ENCODE measurements at regions not wholly inside any gene's neighbourhood (a gene's known extent, or its start where the extent isn't known, plus 50 kb on each side); places are given as distances from the start of the nearest gene placed in this dataset.

DNA sequence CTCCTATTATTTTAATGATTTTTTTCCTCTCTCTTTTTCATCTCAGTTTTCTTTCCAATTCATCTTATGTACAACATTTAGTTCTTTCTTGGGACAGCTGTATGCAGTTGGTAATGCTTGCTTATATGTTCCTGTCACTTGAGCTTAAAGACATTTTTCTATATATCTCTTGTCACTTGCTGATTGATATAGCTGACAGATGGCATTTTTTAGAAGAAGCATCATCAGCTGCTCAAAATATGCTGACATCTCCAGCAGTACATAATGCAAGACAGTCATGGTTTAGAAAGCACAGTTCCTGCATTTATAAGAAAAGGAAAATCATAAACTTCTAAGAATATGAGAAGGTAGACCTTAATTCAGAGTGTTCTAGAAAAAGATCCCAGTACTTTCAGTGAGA lies 56.5 kb downstream of the DCAF8L1 start:
- H3K79me2 ChIP-seq (ENCODE audit: insufficient read depth, low read length): no peaks in the 10 kb centered on the region
- no peaks in the 10 kb centered on the region for H3K4me1 Mint-ChIP-seq
- H3K27ac ChIP-seq (ENCODE audit: low read depth in 1 of 2, low read length in 2 of 2): no peak overlapping the region
- peaks cover 0 to 2% (median 0%) of the 10 kb centered on the region in 3 donors for H3K27me3 Mint-ChIP-seq (ENCODE audit: low read depth in 3 of 3)
- no peaks in the 10 kb centered on the region for H3K36me3 Mint-ChIP-seq
- no peaks in the 10 kb centered on the region for H4K20me1 ChIP-seq (ENCODE audit: insufficient read depth, low read length)
- H3K27me3 ChIP-seq (ENCODE audit: control insufficient read depth in 2 of 2, insufficient read depth in 2 of 2, low read length in 2 of 2): no peaks in the 10 kb centered on the region
- no peaks in the 10 kb centered on the region for H3K4me1 ChIP-seq (ENCODE audit: control insufficient read depth in 1 of 2, insufficient read depth in 2 of 2, low read length in 2 of 2)
- H3K9me3 ChIP-seq (replicated peaks in 1 of 2; ENCODE audit: control insufficient read depth in 1 of 2, insufficient read depth in 1 of 2, low read length in 2 of 2): no peaks in the 10 kb centered on the region
- intact Hi-C loops (cut with micrococcal nuclease): no loop called here
- no peak overlapping the region for H3K4me2 ChIP-seq (replicated peaks; ENCODE audit: extremely low read depth, low read length, poor library complexity, severe bottlenecking)
- H3K4me3 ChIP-seq (replicated peaks in 1 of 3; ENCODE audit: low read depth in 2 of 3, low read length in 3 of 3): no peak overlapping the region
- peaks cover 0 to 2% (median 0%) of the 10 kb centered on the region in 7 donors for H3K9me3 Mint-ChIP-seq
- no peak overlapping the region for H3K9ac ChIP-seq (ENCODE audit: insufficient read depth, low read length, poor library complexity, severe bottlenecking)
- H3K36me3 ChIP-seq (replicated peaks in 1 of 2; ENCODE audit: control insufficient read depth in 1 of 2, insufficient read depth in 2 of 2, low read length in 2 of 2): no peaks in the 10 kb centered on the region
- no peak overlapping the region for H2AFZ ChIP-seq (ENCODE audit: insufficient read depth, low read depth, low read length, poor library complexity, severe bottlenecking)
- no peak for DNase-seq
- no peak overlapping the region for H3K27ac Mint-ChIP-seq
- H3K4me3 Mint-ChIP-seq: no peak overlapping the region
- TF ChIP-seq, protein P1, sequence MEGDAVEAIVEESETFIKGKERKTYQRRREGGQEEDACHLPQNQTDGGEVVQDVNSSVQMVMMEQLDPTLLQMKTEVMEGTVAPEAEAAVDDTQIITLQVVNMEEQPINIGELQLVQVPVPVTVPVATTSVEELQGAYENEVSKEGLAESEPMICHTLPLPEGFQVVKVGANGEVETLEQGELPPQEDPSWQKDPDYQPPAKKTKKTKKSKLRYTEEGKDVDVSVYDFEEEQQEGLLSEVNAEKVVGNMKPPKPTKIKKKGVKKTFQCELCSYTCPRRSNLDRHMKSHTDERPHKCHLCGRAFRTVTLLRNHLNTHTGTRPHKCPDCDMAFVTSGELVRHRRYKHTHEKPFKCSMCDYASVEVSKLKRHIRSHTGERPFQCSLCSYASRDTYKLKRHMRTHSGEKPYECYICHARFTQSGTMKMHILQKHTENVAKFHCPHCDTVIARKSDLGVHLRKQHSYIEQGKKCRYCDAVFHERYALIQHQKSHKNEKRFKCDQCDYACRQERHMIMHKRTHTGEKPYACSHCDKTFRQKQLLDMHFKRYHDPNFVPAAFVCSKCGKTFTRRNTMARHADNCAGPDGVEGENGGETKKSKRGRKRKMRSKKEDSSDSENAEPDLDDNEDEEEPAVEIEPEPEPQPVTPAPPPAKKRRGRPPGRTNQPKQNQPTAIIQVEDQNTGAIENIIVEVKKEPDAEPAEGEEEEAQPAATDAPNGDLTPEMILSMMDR (IDR thresholded peaks at IDR 0.05): no peak

DNA sequence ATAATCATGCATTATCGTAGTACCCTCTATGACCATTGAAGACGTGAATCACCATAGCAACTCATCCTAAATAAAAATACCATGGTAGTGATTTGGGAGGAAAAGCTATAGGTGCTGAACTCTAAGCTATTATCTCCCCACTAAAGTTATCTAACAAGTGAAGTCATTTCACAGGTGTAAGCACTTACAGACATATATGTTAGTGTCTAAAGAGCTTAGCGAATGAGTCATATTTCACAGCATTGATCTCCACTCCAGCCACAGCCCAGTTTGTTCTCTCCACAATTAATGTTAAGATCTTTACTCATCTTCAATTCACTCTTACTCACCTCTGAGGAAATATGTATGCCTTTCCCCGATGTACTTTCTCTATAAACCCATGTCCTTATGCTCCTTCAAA lies 57.0 kb downstream of the DCAF8L1 start:
- Histone ChIP-seq H3K4me2 (replicated peaks; ENCODE audit: extremely low read depth, low read length, poor library complexity, severe bottlenecking) (no peak overlapping the region), H3K36me3 (replicated peaks in 1 of 2; ENCODE audit: control insufficient read depth in 1 of 2, insufficient read depth in 2 of 2, low read length in 2 of 2) (no peaks in the 10 kb centered on the region), H3K4me3 (replicated peaks in 1 of 3; ENCODE audit: low read depth in 2 of 3, low read length in 3 of 3) (no peak overlapping the region), H3K27me3 (ENCODE audit: control insufficient read depth in 2 of 2, insufficient read depth in 2 of 2, low read length in 2 of 2) (no peaks in the 10 kb centered on the region), H3K4me1 (ENCODE audit: control insufficient read depth in 1 of 2, insufficient read depth in 2 of 2, low read length in 2 of 2) (no peaks in the 10 kb centered on the region), H3K9me3 (replicated peaks in 1 of 2; ENCODE audit: control insufficient read depth in 1 of 2, insufficient read depth in 1 of 2, low read length in 2 of 2) (no peaks in the 10 kb centered on the region), H3K9ac (ENCODE audit: insufficient read depth, low read length, poor library complexity, severe bottlenecking) (no peak overlapping the region), H3K79me2 (ENCODE audit: insufficient read depth, low read length) (no peaks in the 10 kb centered on the region), H2AFZ (ENCODE audit: insufficient read depth, low read depth, low read length, poor library complexity, severe bottlenecking) (no peak overlapping the region), H3K27ac (ENCODE audit: low read depth in 1 of 2, low read length in 2 of 2) (no peak overlapping the region), H4K20me1 (ENCODE audit: insufficient read depth, low read length) (no peaks in the 10 kb centered on the region)
- Mint-ChIP-seq H3K9me3 (peaks cover 0 to 2% (median 0%) of the 10 kb centered on the region in 7 donors), H3K27ac (no peak overlapping the region), H3K4me3 (no peak overlapping the region), H3K36me3 (no peaks in the 10 kb centered on the region), H3K27me3 (ENCODE audit: low read depth in 3 of 3) (peaks cover 0 to 2% (median 0%) of the 10 kb centered on the region in 3 donors), H3K4me1 (no peaks in the 10 kb centered on the region)
- no CpG with 5 or more reads among the region's 4 CpGs for WGBS (ENCODE audit: insufficient coverage)
- DNase-seq: no peak
- intact Hi-C loops (cut with micrococcal nuclease): no loop called here
- TF ChIP-seq, protein P1 (IDR thresholded peaks at IDR 0.05): no peak

Data from CD14-positive monocyte (primary cell).